NT2/D1 (cell line): ENCODE measurements at regions not wholly inside any gene's neighbourhood (a gene's known extent, or its start where the extent isn't known, plus 50 kb on each side); places are given as distances from the start of the nearest gene placed in this dataset.

Source experiments
- YY1 ChIP-seq: IDR thresholded peaks from 2 replicates; pipeline ENCODE4 v1.6.1; 2011; ENCODE audit not compliant: insufficient read length, insufficient read depth
- ZNF274 ChIP-seq: IDR thresholded peaks from 2 replicates; pipeline ENCODE4 v1.6.1; 2011; ENCODE audit warnings: mild to moderate bottlenecking, low read depth, low read length

DNA sequence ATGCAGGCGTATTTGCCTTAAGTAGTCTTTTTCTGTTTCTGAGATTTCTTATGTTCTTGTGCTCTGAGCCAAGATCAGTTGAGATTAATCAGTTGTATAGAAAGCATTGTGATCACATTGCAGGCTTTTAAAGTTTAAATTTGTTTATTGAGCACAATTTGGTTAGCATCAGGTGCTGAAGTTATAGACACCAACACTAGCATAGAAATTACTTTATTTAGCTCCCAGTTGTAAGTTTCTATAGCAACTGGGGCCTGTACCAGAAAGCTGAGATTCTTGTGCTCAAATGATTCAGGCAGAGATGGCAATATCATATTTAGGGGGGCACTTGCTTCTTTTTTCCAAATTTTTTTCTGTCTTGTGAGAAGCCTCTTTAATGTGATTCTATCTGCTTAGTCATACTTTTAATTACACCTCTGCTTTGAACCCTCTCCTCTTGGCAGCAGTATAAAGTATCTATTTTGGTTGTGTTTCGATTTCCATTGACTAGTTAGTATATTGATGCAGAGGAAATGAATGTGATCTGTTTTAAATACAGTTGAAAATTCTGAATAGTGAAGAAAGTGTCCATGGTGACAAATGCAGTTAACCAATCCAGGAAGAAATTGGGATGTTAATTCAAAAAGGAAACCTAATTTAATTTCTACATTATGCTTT lies 241.7 kb upstream of the GBE1 start:
- no peak for TF ChIP-seq ZNF274
- no peak for TF ChIP-seq YY1
